ENCODE measurements at regions not wholly inside any gene's neighbourhood (a gene's known extent, or its start where the extent isn't known, plus 50 kb on each side); places are given as distances from the start of the nearest gene placed in this dataset.
"Not testable (repeated sequence)": the region's sequence is repeated elsewhere in the genome, so short reads cannot be mapped to it uniquely, and the experiment has no call there.

DNA sequence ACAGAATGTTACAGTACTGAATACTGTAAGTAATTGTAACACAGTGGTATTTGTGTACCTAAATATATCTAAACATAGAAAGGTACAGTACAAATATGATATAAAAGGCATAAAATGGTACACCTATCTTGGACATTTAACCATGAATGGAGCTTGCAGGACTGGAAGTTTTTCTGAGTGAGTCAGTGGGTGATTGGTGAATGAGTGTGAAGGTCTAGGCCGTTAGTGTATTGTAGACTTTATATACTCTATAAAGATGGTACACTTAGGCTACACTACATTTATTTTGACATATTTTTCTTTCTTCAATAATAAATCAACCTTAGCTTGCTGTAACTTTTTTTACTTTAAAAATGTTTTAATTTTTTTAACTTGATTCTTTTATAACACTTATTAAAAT is 422.5 kb upstream of the FSTL5 start:
- DNase-seq = no peak

DNA sequence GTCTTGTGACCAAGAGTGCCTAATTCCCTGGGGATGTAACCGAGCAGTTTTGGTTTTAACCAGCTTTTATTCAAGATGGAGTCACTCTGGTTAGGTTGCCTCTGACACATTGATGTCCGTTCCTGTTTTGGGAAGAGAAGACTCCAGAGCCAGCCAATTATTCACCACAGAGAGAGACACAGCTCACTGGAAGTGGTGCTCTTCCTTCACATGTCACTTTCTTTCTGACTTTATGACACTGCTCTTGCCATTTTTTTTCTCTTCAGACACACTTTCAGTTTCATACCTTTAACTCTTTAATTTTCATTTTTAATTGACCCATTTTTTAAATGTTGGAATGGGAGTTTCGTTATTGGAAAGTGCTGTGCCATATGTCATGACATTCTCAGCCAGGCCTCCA is 418.4 kb upstream of the FSTL5 start:
- DNase-seq = no peak

DNA sequence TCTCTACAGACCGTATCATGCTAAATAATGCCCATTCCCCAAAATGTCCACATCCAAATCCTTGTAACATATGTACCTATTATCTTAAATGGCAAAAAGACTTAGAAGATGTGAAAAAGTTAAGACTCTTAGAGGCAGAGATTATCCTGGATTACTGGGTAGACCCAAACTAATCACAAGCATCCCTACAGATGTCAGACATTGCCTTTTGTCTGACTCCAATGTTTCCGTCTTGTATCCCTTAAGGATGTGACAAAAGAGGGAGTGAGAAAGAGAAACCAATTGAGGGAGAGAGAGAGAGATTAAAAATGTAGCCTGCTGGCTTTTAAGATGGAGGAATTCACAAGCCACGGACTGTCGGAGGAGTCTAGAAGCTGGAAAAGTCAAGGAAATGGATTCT is 401.9 kb upstream of the FSTL5 start:
- DNase-seq = no peak

DNA sequence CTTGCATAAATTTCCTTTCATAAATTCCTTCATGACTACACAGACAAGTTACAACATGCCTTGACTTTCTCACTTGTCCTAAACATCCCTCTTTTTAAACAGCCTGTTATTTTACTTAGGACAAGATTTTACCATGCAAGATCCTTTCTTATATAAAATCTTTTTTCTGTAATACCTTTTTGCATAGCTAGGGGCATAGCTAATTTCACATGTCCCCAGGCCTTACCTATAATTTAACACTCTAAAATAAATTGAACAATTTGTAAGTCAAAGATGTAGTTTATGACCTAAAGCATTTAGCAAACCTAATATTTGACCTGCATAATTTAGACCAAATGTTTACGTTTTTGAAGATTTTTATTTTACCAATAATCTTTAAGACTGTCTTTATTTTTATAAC is 396.3 kb upstream of the FSTL5 start:
- DNase-seq = no peak

DNA sequence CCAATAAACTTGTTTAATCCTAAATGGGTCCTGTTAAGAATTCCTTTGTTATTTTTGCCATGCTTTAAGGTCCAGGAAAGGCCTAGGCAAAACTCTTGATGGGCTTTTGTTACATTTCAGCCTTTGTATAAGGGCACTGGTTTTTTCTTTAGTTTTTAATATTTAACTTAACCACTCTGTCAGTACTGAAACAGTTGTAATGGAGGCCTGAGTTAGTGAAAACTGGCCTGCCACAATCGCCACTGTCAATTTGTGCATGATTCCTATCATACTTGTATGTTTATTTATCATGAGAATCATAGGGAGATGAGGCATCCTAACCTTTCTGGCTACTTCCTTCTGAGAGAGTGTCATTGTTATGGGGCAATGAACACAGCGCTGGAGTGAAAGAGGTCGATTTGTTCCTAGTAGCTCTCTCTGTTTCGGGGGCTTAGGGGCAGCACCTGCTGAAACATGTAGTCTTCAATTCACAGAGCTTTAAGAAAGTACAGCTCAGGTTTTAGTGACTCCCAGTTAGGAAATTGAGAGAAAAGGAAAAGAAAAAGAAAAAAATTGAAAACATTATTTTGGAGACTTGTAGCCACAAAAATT is 393.8 kb upstream of the FSTL5 start:
- DNase-seq = no peak

DNA sequence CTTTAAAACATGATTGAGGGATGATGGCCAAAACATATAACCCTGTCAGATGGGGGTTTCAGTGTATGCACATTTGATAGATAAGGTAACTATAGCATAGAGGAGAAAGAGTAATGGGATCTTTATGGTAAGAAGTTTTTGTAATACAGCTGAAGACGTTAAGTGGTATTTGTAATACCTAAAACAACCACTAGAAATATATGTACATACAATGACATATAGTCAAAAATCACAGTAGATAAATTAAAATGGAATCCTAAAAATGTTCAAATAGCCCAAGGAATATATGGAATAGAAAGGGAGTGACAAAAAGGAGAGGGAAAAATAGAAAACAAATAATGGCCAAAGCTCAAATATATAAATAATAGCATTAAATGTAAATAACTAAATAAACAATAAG is 371.3 kb upstream of the FSTL5 start:
- no peak for DNase-seq

DNA sequence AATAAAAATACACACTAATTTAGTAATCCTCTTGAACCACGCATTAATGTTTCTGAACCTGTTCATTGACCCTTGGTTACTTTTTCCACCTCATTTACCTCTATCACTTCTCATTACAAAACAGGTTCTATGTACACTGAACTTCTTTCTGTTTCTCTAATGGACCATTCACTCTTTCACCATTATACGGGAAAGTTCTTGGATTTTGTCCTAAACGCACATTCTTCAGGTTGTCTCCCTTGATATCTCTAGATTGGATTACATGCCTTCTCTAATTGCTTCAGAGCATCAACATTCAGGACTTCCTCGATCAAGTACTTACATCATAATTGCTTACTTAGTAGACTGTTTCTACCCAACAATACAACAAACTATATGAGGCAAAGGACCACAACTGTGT is 359.4 kb upstream of the FSTL5 start:
- DNase-seq = no peak

DNA sequence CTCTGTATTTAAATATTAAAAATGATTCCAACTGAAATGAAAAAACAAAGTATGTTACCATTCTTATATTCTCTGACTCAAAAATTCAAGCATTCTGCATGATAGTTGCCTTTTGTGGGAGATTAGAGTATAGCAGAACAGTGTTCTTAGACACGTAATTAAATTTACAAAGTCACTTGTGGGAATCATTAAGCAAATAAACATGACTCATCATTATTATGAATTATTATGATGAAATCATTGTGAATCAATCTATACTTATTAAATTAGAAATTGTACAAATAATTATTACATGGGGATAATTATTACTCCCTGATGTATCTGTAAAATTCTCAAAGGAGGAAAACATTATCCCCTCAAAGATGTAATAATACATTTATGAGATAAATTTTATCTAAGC is 358.9 kb upstream of the FSTL5 start:
- DNase-seq = no peak

DNA sequence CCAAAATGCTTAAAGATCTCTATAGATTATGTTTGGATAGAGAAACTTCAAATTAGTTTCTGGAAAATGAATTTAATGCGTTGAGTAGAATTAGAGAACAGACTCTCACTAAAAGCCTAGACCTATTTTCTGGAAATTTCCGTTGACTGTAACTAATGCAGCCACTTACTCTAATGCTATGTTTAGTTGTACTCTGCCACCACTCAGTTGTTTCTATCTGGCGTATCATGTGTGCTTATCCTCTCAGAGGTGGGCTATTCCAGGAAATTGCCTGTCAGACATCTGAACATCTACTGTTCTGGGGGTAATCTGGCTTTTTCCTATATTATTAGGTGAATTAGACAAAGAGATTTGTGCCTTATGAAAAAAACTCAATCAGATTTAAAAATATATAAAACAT is 347.1 kb upstream of the FSTL5 start:
- no peak for DNase-seq

DNA sequence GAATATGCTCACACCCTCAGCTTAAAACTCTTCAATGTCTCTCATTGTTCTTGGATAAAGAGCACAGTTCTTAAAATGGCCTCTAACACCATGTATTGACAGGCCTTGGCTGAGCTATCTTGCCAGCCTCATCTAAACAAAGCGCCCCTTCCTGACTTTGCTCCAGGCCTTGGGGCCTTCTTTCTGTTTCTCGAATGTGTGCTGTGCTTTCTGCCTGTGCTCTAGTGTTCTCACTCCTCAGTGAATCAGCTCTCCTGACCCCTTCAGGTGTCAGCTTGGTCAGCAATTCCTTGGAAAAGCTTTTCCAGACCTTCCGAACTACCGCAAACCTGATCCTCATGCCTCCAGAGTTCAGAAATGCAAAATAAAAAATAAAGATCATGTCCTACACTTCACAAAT is 346.3 kb upstream of the FSTL5 start:
- DNase-seq = no peak

DNA sequence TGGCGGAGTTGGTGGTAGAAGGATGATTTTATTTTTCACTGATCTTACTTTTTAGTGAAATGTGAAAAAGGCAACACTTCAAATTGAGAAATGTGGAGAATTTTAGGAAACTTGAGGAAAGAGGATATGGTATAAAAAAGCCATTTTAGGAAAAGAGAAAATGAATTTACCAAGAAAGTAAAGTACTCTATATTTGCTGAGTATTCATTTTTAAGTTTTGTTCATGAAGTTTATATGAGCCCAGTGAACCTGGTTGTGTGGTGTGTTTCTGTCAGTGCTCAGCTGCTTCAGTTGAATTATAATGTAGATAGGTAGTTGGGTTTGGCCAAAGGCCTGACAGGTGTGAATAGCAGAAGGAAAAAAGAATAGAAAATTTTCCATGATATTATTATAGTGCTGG is 345.5 kb upstream of the FSTL5 start:
- DNase-seq = no peak

DNA sequence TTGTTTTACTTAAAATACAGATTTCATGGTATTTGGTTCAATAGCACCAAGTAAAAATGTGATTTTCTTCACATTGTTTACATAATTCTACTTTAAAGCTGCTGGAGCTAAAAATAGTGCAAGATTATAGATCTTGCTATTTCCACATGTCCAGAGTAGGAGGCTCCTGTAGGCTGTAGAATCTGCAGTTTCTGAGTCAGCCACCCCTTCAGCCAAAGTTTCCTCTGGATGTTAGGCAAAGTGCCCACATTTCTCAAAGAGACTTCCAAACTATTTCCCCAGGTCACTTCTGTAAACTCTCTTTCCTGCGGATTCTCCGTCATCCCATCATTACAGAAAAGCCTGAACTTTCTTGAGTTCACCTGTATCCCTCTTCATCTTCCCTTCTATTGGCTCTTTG is 342.5 kb upstream of the FSTL5 start:
- no peak for DNase-seq

DNA sequence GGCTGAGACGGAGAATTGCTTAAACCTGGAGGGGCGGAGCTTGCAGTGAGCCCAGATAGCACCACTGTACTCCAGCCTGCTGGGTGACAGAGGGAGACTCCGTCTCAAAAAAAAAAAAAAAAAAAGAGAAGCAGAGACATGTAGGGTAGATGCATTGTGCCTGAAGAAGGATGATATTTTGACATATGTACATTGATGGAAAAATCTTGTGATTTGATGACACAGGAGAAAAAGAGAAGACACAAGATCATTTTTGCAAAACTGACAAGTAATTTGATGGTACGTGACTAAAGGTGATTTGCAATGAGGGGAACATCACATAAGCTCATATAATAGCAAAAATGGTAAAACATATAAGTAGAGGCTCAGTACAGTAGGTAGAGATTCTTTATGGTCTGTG is 340.1 kb upstream of the FSTL5 start:
- DNase-seq = no peak

DNA sequence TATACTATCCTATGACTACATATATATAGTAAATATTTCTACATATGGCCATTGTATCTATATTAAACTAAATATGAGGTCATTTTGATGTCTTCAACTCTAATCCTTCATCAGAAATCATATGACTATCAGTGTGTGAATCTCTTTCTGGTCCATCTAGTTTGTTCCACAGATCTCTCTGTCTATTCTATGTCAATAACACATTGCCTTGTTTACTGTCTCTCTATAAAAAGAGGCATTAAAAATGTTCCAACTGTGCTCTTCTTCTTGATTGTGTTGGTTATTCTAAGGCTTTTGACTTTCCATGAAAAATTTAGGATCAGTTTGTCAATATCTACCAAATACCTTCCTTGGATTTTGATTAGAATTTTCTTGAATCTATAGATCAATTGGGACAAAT is 338.3 kb upstream of the FSTL5 start:
- no peak for DNase-seq

DNA sequence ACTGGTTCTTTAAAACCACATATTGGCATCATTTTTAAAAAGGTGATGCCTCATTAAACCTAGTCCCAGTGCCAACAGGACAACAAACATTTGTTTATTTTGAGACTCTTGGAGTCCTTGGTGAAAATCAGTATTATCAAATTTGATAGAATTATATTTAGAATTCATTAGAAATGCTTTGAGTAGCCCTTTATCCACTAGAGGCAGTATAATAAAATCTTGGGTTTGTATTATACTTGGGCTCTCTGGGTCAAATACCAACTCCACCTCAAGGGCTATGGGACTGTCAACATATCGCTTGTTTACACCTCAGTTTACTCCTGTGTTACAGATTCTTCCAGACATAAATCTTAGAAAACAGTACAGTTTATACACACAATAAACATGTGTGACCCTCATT is 335.7 kb upstream of the FSTL5 start:
- DNase-seq = no peak

DNA sequence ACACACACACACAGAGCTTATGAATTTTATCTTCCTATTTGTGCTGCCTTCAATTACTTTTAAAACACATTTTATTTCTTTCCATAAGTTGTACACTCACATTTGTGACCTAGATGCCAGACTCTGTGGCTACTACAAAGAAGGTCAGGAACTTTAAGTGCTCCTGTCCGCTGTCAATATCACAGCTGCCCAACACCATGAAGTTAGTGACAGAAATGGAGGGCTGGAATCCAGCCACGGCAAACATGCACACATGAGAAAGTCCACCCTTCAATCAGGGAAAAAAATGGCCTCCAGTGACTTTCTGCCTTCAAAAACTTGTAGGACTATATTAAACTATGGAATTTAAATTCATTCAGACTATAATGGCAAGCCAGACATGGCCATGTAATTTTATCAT is 334.4 kb upstream of the FSTL5 start:
- DNase-seq = no peak

DNA sequence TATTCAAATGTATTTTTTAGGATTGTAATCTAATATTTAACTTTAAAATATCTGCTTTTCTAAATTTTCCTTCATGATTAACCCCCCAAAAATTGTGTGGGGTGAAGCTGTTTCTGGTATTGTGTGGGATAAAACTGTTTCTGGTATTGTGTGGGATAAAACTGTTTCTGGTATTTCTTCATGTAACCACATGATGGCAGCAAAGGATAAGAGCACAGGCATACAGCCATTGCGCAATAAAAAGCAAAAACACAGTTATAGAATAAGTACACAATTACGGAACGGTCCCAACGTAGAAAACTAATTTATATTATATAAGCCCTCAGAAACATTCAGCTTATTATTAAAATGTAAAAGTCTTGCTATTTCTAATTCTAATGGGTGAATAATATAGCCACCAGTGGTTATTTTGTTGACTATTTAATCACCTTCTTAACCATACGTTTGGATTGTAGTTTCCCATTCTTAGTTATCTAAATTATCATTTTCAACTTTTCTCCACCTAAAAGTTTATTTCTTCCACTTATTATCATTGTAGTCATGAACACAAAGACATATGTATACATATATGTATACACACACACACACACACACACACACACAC is 333.9 kb upstream of the FSTL5 start:
- no peak for DNase-seq

DNA sequence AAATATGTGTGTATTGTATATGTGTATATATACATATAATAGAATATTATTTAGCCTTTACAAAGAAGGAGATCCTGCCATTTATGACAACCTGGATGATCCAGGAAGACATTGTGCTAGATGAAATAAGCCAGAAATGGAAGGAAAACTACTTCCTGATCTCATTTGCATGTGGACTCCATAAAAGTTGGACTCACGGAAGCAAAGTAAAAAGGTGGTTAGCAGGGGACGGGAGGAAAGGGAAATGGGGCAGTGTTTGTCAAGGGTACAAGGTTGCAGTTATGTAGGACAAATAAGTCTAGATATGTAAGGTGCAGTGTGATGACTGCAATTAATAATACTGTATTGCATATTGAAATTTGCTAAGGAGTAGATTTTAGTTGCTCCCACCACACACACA is 331.1 kb upstream of the FSTL5 start:
- DNase-seq = no peak

DNA sequence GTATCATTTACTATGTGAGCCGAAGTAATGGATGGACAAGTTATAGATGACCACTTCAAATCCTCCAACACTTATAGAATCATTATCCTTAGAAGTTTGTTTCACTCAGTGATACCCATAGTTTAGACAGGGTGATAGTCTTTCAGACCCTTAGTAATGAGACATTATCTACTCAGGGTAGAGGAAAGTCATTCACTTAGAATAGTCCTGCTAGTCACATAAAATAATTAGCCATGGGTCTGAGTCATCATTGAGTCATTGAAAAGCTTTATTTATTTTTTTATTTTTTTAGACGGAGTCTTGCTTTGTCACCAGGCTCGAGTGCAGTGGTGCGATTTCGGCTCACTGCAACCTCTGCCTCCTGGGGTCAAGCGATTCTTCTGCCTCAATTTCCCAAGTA is 321.7 kb upstream of the FSTL5 start:
- DNase-seq = no peak

DNA sequence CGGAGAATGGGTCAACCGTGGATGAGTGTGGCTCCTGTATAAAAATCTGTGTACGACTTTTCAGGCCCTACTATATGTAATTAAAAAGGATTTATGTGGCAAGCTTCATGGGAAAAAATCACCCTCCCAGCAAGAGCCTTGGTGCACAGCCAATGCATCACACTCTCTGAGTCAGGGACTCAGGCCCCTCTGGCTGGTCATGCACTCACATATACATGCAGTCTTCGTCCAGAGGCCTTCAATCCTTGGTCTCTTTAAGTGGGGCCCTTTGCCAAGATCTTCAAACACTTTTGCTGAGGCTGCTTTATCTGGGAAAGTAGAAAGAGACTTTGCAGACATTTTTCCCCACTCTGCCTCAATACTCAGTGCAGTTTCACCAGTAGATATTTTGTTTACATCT is 311.4 kb upstream of the FSTL5 start:
- no peak for DNase-seq

DNA sequence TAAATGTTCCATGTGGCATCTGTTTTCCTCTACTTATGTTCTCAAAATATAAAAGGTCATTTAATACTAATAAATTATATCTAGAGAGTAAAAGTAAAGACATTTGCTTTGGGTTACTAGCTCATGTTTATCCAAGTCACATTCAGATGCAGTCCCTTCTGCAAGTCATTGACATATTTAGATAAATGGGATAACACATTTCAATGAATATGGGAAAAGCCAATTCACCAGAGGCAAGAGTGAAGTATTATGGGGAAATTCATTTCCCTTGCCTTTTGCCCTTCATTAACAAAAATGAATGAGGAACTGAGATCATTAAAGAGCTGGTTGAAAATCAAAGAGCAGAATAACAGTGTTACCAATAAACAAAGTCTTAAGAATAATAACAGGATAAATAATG is 306.2 kb upstream of the FSTL5 start:
- DNase-seq = no peak

DNA sequence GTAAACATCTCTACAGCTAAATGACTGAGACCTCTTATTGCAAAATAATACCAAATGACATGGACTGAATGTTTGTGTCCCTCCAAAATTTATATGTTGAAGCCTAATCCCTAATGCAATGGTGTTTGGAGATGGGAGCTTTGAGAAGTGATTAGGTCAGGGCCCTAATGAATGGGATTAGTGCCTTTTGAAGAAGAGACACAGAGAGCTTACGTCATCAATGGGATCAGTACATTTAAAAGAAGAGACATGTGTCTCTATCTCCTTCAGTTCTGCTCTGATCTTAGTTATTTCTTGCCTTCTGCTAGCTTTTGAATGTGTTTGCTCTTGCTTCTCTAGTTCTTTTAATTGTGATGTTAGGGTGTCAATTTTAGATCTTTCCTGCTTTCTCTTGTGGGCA is 301.6 kb upstream of the FSTL5 start:
- DNase-seq = not testable (repeated sequence)

DNA sequence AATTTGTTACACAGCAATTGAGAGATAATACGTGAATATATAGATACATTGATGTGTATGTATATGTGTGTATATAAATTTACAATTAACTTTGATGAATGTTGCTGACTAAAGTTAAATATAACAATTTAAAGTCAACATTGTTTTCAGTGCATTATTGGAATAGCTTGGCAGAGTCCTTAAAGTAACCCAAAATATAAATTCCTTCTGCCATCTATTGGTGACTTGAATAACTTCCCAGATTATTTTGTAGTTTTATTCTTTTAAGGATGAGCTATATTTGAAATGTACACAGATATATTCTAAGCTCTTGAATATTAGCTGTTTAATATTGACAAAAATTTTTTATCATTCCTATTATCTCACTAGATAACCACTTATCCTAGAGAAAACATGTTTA is 298.2 kb upstream of the FSTL5 start:
- no peak for DNase-seq

DNA sequence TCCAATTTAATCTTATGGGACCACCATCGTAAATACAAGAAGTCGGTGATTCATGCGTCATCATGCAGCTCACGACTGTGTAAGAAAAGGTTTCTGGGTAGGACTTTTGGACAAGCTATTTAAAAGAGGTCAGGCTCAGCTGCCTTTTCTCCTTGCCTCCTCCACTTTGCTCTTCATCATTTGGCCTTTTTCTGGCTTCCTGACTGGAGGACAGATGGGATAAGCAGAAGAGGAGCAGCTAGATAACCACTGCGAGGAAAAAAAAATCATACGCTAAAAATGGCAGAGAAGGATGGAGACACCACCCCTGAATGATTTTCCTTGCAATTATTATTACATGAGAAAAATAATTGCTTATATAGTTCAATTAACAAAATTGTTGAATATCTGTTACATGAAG is 294.3 kb upstream of the FSTL5 start:
- no peak for DNase-seq

DNA sequence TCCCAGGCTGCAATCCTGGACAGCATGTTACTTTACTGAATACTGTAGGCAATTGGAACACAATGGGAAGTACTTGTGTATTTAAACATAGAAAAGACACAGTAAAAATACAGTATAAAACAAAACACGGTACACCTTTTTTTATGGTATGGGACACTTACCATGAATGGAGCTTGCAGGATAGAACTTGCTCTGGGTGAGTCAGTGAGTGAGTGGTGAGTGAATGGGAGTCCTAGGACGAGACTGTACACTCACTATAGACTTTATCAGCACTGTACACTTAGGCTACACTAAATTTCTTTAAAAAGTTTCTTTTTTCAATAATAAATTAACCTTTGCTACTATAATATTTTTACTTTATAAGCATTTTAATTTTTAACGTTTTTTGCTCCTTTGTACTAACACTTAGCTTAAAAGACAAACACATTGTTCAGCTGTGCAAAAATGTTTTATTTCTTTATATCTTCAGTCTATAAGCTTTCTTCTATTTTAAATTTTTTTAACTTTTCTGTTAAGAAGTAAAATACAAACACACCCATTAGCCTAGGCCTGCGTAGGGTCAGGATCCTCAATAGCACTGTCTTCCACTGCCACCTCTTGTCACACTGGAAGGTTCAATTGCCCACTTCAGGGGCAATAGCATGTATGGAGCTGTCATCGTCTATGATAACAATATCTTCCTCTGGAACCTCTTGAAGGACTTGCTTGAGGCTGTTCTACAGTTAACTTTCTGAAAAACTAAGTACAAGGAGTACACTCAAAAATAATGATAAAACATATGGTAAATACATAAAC is 293.5 kb upstream of the FSTL5 start:
- DNase-seq = no peak
